HCT116 (cell line): ENCODE measurements at regions not wholly inside any gene's neighbourhood (a gene's known extent, or its start where the extent isn't known, plus 50 kb on each side); places are given as distances from the start of the nearest gene placed in this dataset.
A peak's percentile ranks its signal among the peaks of the same experiment; 100 is the strongest.

Experiments
- ATAC-seq: fragments of 200-7000 bp; cut with Tn5 transposase; 2 replicates; pipeline ENCODE4 v1.9.1; 2020; ENCODE audit warnings: mild to moderate bottlenecking, moderate library complexity
- BruUV-seq: library from RNA; stranded (reverse); fragments of 400-500 nt; replicated peaks from 2 replicates; lab custom pipeline; 2021; lab: Mats Ljungman, UMichigan
- CTCF ChIA-PET: fragments of 300-600 bp; sonication (Branson Sonifier 250); formaldehyde crosslinking; loops from one replicate; lab custom pipeline; 2021; ENCODE audit warnings: antibody characterized with exemption; lab: Charles Lee
- POLR2A ChIA-PET: fragments of 300-600, 350-600 bp; sonication (Branson Sonifier 250); formaldehyde crosslinking; loops from one replicate; lab custom pipeline; 2021; ENCODE audit warnings: antibody characterized with exemption; lab: Charles Lee
- RAD21 ChIA-PET, 2 experiments: fragments of 300-600 bp; sonication (Branson Sonifier 250); formaldehyde crosslinking; loops; one replicate each; lab custom pipeline; 2023; ENCODE audit warnings: low total read pairs in 2 of 2; ENCODE audit not compliant: uncharacterized antibody in 2 of 2, unreplicated experiment in 2 of 2, low non-redundant PET in 1 of 2; lab: Charles Lee
- DNase-seq: peaks from one replicate; pipeline ENCODE4 v3.0.0-alpha.2; 2010; ENCODE audit warnings: low read depth, low spot score
- H2AFZ ChIP-seq: fragments of 200-600 bp; shearing (Covaris generic), sonication (generic); 2 replicates; pipeline ENCODE4 v1.6.1; 2017; ENCODE audit warnings: low read depth, mixed run types, mixed read lengths, antibody characterized with exemption, low read length; ENCODE audit not compliant: poor library complexity, severe bottlenecking
- H3K27ac ChIP-seq: 2 replicates; pipeline ENCODE4 v1.5.1; 2012; ENCODE audit warnings: low read depth, low read length
- H3K27me3 ChIP-seq: fragments of 200-600 bp; sonication (generic); 2 replicates; pipeline ENCODE4 v1.6.1; 2016; ENCODE audit warnings: mixed run types, low read length, mixed read lengths; ENCODE audit not compliant: insufficient read depth
- H3K36me3 ChIP-seq, 2 experiments: fragments of 200-500 bp in 1 of 2; fragments of 200-600 bp in 1 of 2; sonication (Bioruptor generic) in 1 of 2; sonication (generic) in 1 of 2; 2 replicates each; pipeline versions ENCODE4 v1.5.1 to v1.6.1; 2014 to 2016; ENCODE audit warnings: low read length in 2 of 2, inconsistent platforms in 1 of 2, mixed read lengths in 1 of 2, mixed run types in 1 of 2; ENCODE audit not compliant: insufficient read depth in 2 of 2, control insufficient read depth in 1 of 2
- H3K4me1 ChIP-seq, 2 experiments: fragments of 200-600 bp in 1 of 2; sonication (generic) in 1 of 2; 2 replicates each; pipeline versions ENCODE4 v1.5.1 to v1.6.1; 2012 to 2017; ENCODE audit warnings: low read length in 2 of 2, inconsistent platforms in 1 of 2, mild to moderate bottlenecking in 1 of 2, mixed read lengths in 1 of 2, mixed run types in 1 of 2, moderate library complexity in 1 of 2; ENCODE audit not compliant: insufficient read depth in 2 of 2, control insufficient read depth in 1 of 2
- H3K4me2 ChIP-seq: fragments of 200-600 bp; sonication (generic); 2 replicates; pipeline ENCODE4 v1.6.1; 2017; ENCODE audit warnings: mixed run types, low read length, mixed read lengths
- H3K4me3 ChIP-seq, 2 experiments: fragments of 200-600 bp in 1 of 2; sonication (generic) in 1 of 2; replicated peaks in 1 of 2; 2 replicates each; pipeline ENCODE4 v1.5.1; 2011 to 2016; ENCODE audit warnings: low read length in 2 of 2, control low read depth in 1 of 2, low read depth in 1 of 2, mild to moderate bottlenecking in 1 of 2, mixed read lengths in 1 of 2, mixed run types in 1 of 2
- H3K79me2 ChIP-seq: fragments of 200-600 bp; sonication (generic); 2 replicates; pipeline ENCODE4 v1.6.1; 2017; ENCODE audit warnings: mild to moderate bottlenecking, mixed run types, low read length, moderate library complexity, mixed read lengths; ENCODE audit not compliant: insufficient read depth
- H3K9ac ChIP-seq: fragments of 200-600 bp; sonication (generic); 2 replicates; pipeline ENCODE4 v1.6.1; 2016; ENCODE audit warnings: low read length, mixed read lengths
- H3K9me2 ChIP-seq: fragments of 200-600 bp; sonication (generic), shearing (Covaris generic); 2 replicates; pipeline ENCODE4 v1.6.1; 2017; ENCODE audit warnings: mixed run types, mild to moderate bottlenecking, moderate library complexity; ENCODE audit not compliant: insufficient read depth
- H3K9me3 ChIP-seq, 2 experiments: fragments of 200-500 bp in 1 of 2; fragments of 200-600 bp in 1 of 2; sonication (Bioruptor generic) in 1 of 2; sonication (generic) in 1 of 2; 2 replicates each; pipeline ENCODE4 v1.6.1; 2014 to 2017; ENCODE audit warnings: low read length in 2 of 2, mixed read lengths in 2 of 2, inconsistent platforms in 1 of 2, low read depth in 1 of 2, mild to moderate bottlenecking in 1 of 2, mixed run types in 1 of 2, moderate library complexity in 1 of 2; ENCODE audit not compliant: control insufficient read depth in 1 of 2, insufficient read depth in 1 of 2
- H4K20me1 ChIP-seq: fragments of 200-600 bp; sonication (generic), shearing (Covaris generic); 2 replicates; pipeline ENCODE4 v1.6.1; 2017; ENCODE audit warnings: mixed run types, mild to moderate bottlenecking, moderate library complexity; ENCODE audit not compliant: insufficient read depth
- CTCF ChIP-seq, 3 experiments: fragments of 200-600 bp in 1 of 3; sonication (generic) in 1 of 3; IDR thresholded peaks in 2 of 3; conservative IDR thresholded peaks in 1 of 3; 2 replicates each; pipeline ENCODE4 v1.5.1; 2012 to 2017; ENCODE audit warnings: low read depth in 2 of 3, low read length in 2 of 3, antibody characterized with exemption in 1 of 3, borderline replicate concordance in 1 of 3, control low read depth in 1 of 3, mild to moderate bottlenecking in 1 of 3, mixed read lengths in 1 of 3, mixed run types in 1 of 3, moderate library complexity in 1 of 3; ENCODE audit not compliant: insufficient read depth in 1 of 3
- RAD21 ChIP-seq: IDR thresholded peaks from 2 replicates; pipeline ENCODE4 v1.6.1; 2012; ENCODE audit warnings: low read depth, mild to moderate bottlenecking
- SIN3A ChIP-seq: IDR thresholded peaks from 2 replicates; pipeline ENCODE4 v1.6.1; 2012; ENCODE audit warnings: low read depth
- intact Hi-C: fragments of 100-400 bp; cut with micrococcal nuclease; formaldehyde crosslinking; loops from 2 replicates; pipeline ENCODE4 v1.10.0; 2022
- TF ChIP-seq, protein P1 (sequence below): IDR thresholded peaks from 2 replicates; pipeline ENCODE4 v1.6.1; 2012
- TF ChIP-seq, protein P2 (sequence below): IDR thresholded peaks from 2 replicates; pipeline ENCODE4 v1.6.1; 2011; ENCODE audit warnings: mild to moderate bottlenecking, low read length, moderate library complexity; ENCODE audit not compliant: insufficient replicate concordance; ENCODE audit errors: extremely low read depth

DNA sequence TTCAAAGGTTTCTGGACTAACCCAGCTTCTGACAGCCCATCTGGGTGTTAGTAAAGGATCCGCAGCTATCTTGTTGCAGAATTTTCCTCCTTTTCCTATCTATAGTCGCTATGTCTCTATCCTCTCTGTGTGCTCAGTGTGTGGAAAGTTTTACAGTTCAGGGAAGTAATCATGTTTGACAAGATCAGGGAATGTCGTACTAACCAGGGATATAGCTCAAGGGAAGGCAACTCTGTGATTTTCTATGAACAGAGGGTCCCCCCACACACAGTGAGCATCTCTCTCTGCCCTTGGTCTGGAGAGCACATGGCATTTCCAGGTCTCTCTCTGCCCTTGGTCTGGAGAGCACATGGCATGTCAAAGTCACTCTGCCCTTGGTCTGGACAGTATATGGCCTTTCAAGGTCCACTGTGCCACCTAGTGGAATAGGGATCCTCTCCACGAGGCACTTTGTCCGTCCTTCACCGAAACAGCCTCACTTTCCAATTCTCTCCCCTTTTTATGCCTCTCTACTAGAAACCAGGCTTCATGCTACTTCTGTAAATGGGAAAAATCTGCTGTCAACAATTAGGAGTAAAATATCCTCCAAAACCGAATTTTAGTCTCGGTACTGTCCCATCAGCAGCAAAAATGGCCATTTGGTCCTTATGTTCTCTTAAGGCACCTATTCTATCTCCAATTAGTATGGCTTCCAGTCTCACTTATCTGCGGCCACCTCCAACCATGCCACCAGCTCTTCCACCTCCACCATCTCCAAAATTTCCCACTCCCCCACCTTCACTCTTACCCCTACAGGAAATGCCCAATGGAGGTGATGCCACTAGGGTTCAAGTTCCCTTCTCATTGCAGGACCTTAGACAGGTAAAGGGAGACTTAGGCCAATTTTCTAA is 88.7 kb downstream of the IGLL5 start:
- Histone ChIP-seq H3K9me2 (no peaks in the 10 kb centered on the region), H3K27ac (no peak overlapping the region), H3K4me2 (no peak overlapping the region), H3K27me3 (no peaks in the 10 kb centered on the region), H3K9ac (no peak overlapping the region), H3K4me3 (no peak overlapping the region), H3K9me3 (peaks cover 0 to 12% of the 10 kb centered on the region in 2 experiments; a peak in 2 of 4 replicates), H3K79me2 (no peaks in the 10 kb centered on the region), H2AFZ (no peak overlapping the region), H4K20me1 (no peaks in the 10 kb centered on the region), H3K36me3 (no peaks in the 10 kb centered on the region), H3K4me1 (no peaks in the 10 kb centered on the region)
- ATAC-seq (no peak), DNase-seq (no peak)
- intact Hi-C loops, result no loop called here
- POLR2A ChIA-PET, result no interaction called here
- TF ChIP-seq, protein P1, sequence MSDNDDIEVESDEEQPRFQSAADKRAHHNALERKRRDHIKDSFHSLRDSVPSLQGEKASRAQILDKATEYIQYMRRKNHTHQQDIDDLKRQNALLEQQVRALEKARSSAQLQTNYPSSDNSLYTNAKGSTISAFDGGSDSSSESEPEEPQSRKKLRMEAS, result peak; percentile 16; the same call in 1 of the 2 replicates
- TF ChIP-seq, protein P2, sequence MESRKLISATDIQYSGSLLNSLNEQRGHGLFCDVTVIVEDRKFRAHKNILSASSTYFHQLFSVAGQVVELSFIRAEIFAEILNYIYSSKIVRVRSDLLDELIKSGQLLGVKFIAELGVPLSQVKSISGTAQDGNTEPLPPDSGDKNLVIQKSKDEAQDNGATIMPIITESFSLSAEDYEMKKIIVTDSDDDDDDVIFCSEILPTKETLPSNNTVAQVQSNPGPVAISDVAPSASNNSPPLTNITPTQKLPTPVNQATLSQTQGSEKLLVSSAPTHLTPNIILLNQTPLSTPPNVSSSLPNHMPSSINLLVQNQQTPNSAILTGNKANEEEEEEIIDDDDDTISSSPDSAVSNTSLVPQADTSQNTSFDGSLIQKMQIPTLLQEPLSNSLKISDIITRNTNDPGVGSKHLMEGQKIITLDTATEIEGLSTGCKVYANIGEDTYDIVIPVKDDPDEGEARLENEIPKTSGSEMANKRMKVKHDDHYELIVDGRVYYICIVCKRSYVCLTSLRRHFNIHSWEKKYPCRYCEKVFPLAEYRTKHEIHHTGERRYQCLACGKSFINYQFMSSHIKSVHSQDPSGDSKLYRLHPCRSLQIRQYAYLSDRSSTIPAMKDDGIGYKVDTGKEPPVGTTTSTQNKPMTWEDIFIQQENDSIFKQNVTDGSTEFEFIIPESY, result no peak
- 0 out of 6 replicates have a peak, but pooled peaks of 2 of the 3 experiments have one; percentile 14 to 25 for TF ChIP-seq CTCF (IDR thresholded peaks at IDR 0.05 in 2 of 3, conservative IDR thresholded peaks at IDR 0.05 in 1 of 3; ENCODE audit: borderline replicate concordance in 1 of 3, insufficient read depth in 1 of 3, low read depth in 2 of 3, low read length in 2 of 3)
- peak; percentile 4; the same call in 1 of the 2 replicates for TF ChIP-seq RAD21
- TF ChIP-seq SIN3A, result no peak
- CTCF ChIA-PET, result no interaction called here
- BruUV-seq, result no TSS peak
- RAD21 ChIA-PET, result no interaction called here
